GM12864 (cell line): ENCODE measurements at regions not wholly inside any gene's neighbourhood (a gene's known extent, or its start where the extent isn't known, plus 50 kb on each side); places are given as distances from the start of the nearest gene placed in this dataset.
"Not testable (repeated sequence)": the region's sequence is repeated elsewhere in the genome, so short reads cannot be mapped to it uniquely, and the experiment has no call there.

ENCODE experiments used
- DNase-seq: peaks from one replicate; pipeline ENCODE4 v3.0.0-alpha.2; 2011; ENCODE audit warnings: low read depth
- H3K4me3 ChIP-seq: 2 replicates; pipeline ENCODE4 v1.5.1; 2011; ENCODE audit warnings: mild to moderate bottlenecking, low read depth, low read length, control low read depth
- TF ChIP-seq, protein P1 (sequence below): IDR thresholded peaks from 2 replicates; pipeline ENCODE4 v1.5.1; 2011; ENCODE audit warnings: low read depth, mild to moderate bottlenecking, moderate library complexity, low read length, control low read depth, inconsistent platforms; ENCODE audit errors: missing control alignments

GRCh38 chr20:29741894-29742698, 1515.4 kb upstream of the DEFB115 start:
- TF ChIP-seq, protein P1, sequence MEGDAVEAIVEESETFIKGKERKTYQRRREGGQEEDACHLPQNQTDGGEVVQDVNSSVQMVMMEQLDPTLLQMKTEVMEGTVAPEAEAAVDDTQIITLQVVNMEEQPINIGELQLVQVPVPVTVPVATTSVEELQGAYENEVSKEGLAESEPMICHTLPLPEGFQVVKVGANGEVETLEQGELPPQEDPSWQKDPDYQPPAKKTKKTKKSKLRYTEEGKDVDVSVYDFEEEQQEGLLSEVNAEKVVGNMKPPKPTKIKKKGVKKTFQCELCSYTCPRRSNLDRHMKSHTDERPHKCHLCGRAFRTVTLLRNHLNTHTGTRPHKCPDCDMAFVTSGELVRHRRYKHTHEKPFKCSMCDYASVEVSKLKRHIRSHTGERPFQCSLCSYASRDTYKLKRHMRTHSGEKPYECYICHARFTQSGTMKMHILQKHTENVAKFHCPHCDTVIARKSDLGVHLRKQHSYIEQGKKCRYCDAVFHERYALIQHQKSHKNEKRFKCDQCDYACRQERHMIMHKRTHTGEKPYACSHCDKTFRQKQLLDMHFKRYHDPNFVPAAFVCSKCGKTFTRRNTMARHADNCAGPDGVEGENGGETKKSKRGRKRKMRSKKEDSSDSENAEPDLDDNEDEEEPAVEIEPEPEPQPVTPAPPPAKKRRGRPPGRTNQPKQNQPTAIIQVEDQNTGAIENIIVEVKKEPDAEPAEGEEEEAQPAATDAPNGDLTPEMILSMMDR: no peak
- H3K4me3 ChIP-seq: no peak overlapping the region
- no peak for DNase-seq

DNA sequence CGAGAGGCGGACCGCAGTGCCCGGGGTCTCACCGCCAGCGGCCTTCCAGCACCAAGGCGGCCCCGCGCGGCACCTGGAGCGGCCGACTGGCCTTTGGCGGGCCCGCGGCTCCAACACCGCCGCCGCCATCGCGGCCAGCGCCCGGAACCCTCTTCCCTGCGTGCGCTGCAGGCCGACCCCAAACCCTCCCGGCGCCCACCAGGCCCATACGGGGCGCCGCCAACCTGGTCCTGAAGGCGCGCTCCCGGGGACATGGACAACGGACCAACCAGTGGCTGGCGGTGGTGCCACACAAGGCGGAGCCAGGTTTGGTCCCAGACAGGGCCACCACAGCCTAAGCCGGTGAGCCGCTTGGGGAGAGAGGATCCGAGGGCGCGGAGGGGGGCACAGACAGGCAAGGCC, 1514.8 kb upstream of the DEFB115 start:
- no peak overlapping the region for H3K4me3 ChIP-seq
- DNase-seq: no peak
- TF ChIP-seq, protein P1: no peak

DNA sequence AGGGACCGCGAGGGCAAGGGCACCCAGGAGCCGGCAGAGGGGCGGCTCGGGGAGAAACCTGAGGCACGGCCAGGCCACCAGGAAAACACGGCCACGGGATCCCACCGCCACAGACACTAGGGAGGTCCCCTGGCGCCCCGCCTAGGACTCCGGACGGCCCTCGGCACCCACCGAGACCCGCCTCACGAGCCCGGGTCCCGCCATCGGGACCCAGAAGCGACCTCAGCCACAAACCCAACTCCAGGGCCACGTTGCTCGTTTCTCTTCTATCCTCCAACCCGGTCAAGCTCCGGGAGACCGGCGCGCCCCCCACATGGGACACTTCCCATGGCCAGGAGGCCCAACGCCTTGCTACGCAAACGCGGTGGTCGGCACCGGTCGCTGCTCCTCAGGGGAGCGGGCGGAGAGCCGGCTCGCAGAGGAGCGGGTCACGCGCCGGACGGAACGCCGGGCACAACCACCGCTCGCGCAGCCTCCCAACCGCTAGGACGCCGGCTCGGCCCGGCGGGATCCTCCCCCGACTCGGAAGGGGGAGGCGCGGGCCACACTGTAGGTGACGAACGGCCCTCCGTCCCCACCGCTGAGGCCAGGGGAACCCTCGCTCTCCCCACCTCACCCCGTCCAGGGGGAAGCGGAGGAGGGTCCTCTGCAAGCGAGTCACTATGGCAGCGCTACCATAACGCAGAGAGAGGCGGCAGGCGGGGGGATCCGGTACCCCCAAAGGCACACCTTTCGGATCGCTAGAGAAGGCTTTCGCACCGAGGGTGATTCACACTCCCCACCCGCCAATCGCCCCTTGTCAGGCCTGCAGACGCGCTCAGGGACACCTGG, 1514.1 kb upstream of the DEFB115 start:
- TF ChIP-seq, protein P1: no peak
- no peak for DNase-seq
- H3K4me3 ChIP-seq: no peak overlapping the region

DNA sequence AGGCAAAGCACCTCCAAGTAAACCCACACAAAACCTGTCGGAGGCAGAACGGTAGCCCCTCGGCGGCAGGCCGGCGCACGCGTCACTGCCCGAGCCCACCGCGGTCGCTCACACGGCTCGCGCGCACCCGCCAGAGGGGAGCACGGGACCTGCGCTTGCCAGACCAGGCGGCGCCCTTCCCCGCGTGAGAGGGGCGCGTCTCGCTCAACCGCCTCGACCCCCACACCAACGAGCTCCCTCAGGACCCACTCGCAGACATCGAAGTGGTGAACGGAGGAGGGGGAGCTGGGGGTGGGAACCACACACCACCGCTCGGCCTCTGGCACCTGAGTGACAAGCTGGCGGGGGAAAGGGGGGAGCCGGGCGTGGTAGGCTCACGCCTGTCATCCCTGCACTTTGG, 1513.4 kb upstream of the DEFB115 start:
- no peak overlapping the region for H3K4me3 ChIP-seq
- TF ChIP-seq, protein P1: no peak
- no peak for DNase-seq

GRCh38 chr20:29745534-29746245, 1511.8 kb upstream of the DEFB115 start:
- DNase-seq, H3K4me3 ChIP-seq: not testable (repeated sequence)

GRCh38 chr20:29750268-29750899, 1507.1 kb upstream of the DEFB115 start:
- no peak overlapping the region for H3K4me3 ChIP-seq
- TF ChIP-seq, protein P1: no peak
- DNase-seq: no peak

DNA sequence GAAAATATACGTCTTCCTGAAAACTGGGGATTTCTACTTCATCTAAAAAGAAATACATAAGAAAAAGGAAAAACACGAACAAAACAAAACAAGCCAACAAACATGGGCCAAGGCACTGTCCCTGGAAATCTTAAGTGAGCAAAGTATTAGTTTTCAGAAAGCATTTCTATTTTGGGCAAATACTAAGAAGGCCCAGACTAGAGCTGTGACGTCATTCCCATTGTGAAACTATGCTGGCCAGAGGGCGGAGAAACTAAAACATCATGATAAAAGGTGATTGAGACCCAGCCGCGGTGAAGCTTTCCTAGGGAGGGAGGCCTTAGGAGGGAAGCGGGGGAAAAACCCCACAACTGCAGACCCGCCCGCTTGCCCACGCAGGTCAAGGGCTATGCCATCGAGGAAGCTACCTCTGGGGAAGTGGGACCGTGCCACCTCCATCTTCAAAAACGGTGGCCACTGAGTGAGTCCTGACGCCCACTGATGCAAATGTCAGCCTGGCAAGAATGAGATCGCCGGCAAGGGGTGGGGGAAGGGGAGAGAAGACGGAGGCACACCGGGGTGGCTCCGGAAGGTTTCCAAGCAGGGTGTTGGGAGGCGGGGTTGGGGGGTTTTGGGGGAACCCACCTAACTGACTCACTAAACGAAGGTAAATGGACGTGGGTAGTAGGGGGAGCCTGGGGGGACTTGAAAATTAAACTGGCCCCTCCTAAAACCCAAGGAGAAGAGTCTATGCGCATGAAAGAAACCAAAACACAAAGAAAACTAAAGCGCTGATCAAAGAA, 1504.6 kb upstream of the DEFB115 start:
- not testable (repeated sequence) for H3K4me3 ChIP-seq, DNase-seq

GRCh38 chr20:29753426-29753746, 1504.1 kb upstream of the DEFB115 start:
- H3K4me3 ChIP-seq, DNase-seq: not testable (repeated sequence)

DNA sequence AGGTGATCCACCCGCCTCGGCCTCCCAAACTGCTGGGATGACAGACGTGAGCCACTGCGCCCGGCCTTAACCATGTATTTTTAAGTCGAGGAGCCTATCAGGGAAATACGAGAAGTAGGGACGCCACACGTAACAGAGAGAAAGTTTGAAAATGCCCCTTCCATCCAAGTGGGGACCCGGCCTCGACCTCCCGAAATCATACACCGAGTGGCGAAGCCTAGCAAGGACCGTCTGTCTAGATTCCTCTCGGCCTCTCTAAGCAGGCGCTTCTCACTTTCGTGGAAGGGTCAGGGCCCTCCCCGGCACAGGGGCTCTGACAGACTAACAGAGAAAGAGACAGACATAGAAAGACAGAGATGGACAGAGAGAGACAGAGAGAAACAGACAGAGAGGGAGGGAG, 1503.6 kb upstream of the DEFB115 start:
- DNase-seq, H3K4me3 ChIP-seq: not testable (repeated sequence)

GRCh38 chr20:29755854-29756498, 1501.5 kb upstream of the DEFB115 start:
- not testable (repeated sequence) for DNase-seq, H3K4me3 ChIP-seq
